ENCODE measurements at regions not wholly inside any gene's neighbourhood (a gene's known extent, or its start where the extent isn't known, plus 50 kb on each side); places are given as distances from the start of the nearest gene placed in this dataset.
"Not testable (repeated sequence)": the region's sequence is repeated elsewhere in the genome, so short reads cannot be mapped to it uniquely, and the experiment has no call there.

- H3K9me3 Mint-ChIP-seq; H3K4me3 Mint-ChIP-seq; H3F3A ChIP-seq (replicated peaks; ENCODE audit: low read depth); H3K27ac ChIP-seq (ENCODE audit: low read depth); H3K4me2 ChIP-seq; ATAC-seq; DNase-seq (ENCODE audit: low spot score); H3K27ac Mint-ChIP-seq; H3K9me2 ChIP-seq (ENCODE audit: insufficient read depth); H3K27me3 Mint-ChIP-seq (ENCODE audit: insufficient read depth, low read depth, poor library complexity); H3K4me3 ChIP-seq; H4K20me1 ChIP-seq (replicated peaks; ENCODE audit: insufficient read depth); H3K79me2 ChIP-seq (replicated peaks; ENCODE audit: insufficient read depth); H3K36me3 ChIP-seq (ENCODE audit: insufficient read depth); H3K36me3 Mint-ChIP-seq (ENCODE audit: low read depth); H2AFZ ChIP-seq; H3K27me3 ChIP-seq (ENCODE audit: insufficient read depth); H3K4me1 ChIP-seq (ENCODE audit: insufficient read depth); H3K4me1 Mint-ChIP-seq: not testable (repeated sequence)
These were observed 131.7 kb downstream of the KCNA5 start for GRCh38 chr12:5175415-5175814.

DNA sequence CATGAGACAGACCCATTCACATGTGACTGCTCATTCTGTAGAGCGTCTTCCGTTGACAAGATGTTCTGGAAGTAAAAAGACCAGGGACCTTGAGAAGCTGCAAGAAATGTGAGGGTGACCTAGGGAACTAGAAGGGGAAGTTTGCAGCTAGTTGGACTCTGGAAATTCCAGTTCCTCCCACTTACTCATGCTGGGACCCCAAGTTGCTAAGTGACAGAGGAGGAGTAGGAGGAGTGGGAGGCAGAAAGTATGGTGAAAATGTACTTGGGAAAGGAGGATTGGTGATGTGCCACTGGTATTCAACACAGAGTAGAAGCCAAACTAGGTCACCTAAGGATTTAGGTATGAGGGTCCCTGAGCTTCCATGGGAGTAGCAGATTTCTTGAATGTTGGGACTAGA lies 132.4 kb downstream of the KCNA5 start:
- H3K4me2 ChIP-seq, result no peak overlapping the region
- no peaks in the 10 kb centered on the region for H3K9me3 Mint-ChIP-seq

DNA sequence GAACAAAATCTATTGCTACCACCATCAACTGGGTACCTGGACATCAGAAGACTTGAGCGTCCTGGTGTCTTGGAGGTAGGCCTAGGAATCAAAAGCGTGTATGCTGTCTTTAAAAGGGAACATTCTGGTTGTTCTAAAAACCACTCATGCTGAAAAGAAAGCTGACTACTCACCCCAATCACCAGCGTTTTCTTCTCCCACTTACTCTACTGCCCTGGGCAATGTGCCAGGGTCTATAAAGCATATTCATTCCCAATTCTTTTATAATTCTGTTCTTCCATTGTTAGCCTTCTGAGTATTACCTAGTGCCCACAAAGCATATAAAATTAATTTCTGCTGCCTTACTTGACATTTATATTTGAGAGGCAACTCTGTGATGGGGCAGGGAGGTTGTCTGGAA lies 133.4 kb downstream of the KCNA5 start:
- H3K27ac Mint-ChIP-seq, result no peak overlapping the region
- TF ChIP-seq JUNB (IDR thresholded peaks at IDR 0.05; ENCODE audit: unreplicated experiment) (no peak), ZNF114 (CRISPR knock-in tag; IDR thresholded peaks at IDR 0.05) (no peak), CREB1 (CRISPR knock-in tag; IDR thresholded peaks at IDR 0.05; ENCODE audit: low read depth) (no peak), CTCF (conservative IDR thresholded peaks at IDR 0.05; ENCODE audit: low read depth in 2 of 2) (no peak), NANOG (IDR thresholded peaks at IDR 0.05; ENCODE audit: borderline replicate concordance) (no peak), ZNF331 (CRISPR knock-in tag; IDR thresholded peaks at IDR 0.05; ENCODE audit: low read depth) (no peak), ZNF462 (CRISPR knock-in tag; IDR thresholded peaks at IDR 0.05) (no peak)
- TF ChIP-seq, protein P1, sequence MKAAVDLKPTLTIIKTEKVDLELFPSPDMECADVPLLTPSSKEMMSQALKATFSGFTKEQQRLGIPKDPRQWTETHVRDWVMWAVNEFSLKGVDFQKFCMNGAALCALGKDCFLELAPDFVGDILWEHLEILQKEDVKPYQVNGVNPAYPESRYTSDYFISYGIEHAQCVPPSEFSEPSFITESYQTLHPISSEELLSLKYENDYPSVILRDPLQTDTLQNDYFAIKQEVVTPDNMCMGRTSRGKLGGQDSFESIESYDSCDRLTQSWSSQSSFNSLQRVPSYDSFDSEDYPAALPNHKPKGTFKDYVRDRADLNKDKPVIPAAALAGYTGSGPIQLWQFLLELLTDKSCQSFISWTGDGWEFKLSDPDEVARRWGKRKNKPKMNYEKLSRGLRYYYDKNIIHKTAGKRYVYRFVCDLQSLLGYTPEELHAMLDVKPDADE (IDR thresholded peaks at IDR 0.05), result no peak

More for the DNA sequence above, 132.4 kb downstream of the KCNA5 start:
- Mint-ChIP-seq H3K36me3 (ENCODE audit: low read depth) (no peaks in the 10 kb centered on the region), H3K27ac (no peak overlapping the region), H3K27me3 (ENCODE audit: insufficient read depth, low read depth, poor library complexity) (peaks cover 5% of the 10 kb centered on the region), H3K4me1 (0 out of 3 replicates have a peak, but pooled peaks cover 3% of the 10 kb centered on the region), H3K4me3 (no peak overlapping the region)
- Histone ChIP-seq H3K4me1 (ENCODE audit: insufficient read depth) (peaks cover 6% of the 10 kb centered on the region; the same call in 1 of the 2 replicates), H4K20me1 (replicated peaks; ENCODE audit: insufficient read depth) (no peaks in the 10 kb centered on the region), H3K27me3 (ENCODE audit: insufficient read depth) (no peaks in the 10 kb centered on the region), H2AFZ (no peak overlapping the region), H3K36me3 (ENCODE audit: insufficient read depth) (no peaks in the 10 kb centered on the region), H3K9me2 (ENCODE audit: insufficient read depth) (no peaks in the 10 kb centered on the region), H3K79me2 (replicated peaks; ENCODE audit: insufficient read depth) (no peaks in the 10 kb centered on the region), H3K27ac (ENCODE audit: low read depth) (no peak overlapping the region), H3K4me3 (no peak overlapping the region), H3F3A (replicated peaks; ENCODE audit: low read depth) (no peaks in the 10 kb centered on the region)
- DNase-seq (ENCODE audit: low spot score) (no peak), ATAC-seq (no peak)
- TF ChIP-seq EZH2phosphoT487 (IDR thresholded peaks at IDR 0.05; ENCODE audit: unreplicated experiment), result no peak

More for the DNA sequence above, 133.4 kb downstream of the KCNA5 start:
- H3K9me2 ChIP-seq (ENCODE audit: insufficient read depth), result no peaks in the 10 kb centered on the region
- peaks cover 7% of the 10 kb centered on the region for H3K27me3 Mint-ChIP-seq (ENCODE audit: insufficient read depth, low read depth, poor library complexity)
- H3F3A ChIP-seq (replicated peaks; ENCODE audit: low read depth), result no peaks in the 10 kb centered on the region
- H3K36me3 Mint-ChIP-seq (ENCODE audit: low read depth), result no peaks in the 10 kb centered on the region
- peaks cover 6% of the 10 kb centered on the region; the same call in 1 of the 2 replicates for H3K4me1 ChIP-seq (ENCODE audit: insufficient read depth)
- H4K20me1 ChIP-seq (replicated peaks; ENCODE audit: insufficient read depth), result no peaks in the 10 kb centered on the region
- ATAC-seq (no peak), DNase-seq (ENCODE audit: low spot score) (no peak)
- H3K4me3 ChIP-seq, result no peak overlapping the region
- no peak overlapping the region for H3K27ac ChIP-seq (ENCODE audit: low read depth)
- no peak overlapping the region for H3K4me2 ChIP-seq
- H3K4me3 Mint-ChIP-seq, result no peak overlapping the region
- H3K27me3 ChIP-seq (ENCODE audit: insufficient read depth), result no peaks in the 10 kb centered on the region
- peaks cover 7% of the 10 kb centered on the region; the same call in 2 of the 3 replicates for H3K4me1 Mint-ChIP-seq
- H3K36me3 ChIP-seq (ENCODE audit: insufficient read depth), result no peaks in the 10 kb centered on the region
- no peak overlapping the region for H2AFZ ChIP-seq
- no peaks in the 10 kb centered on the region for H3K79me2 ChIP-seq (replicated peaks; ENCODE audit: insufficient read depth)
- no peaks in the 10 kb centered on the region for H3K9me3 Mint-ChIP-seq
